ENCODE measurements at regions not wholly inside any gene's neighbourhood (a gene's known extent, or its start where the extent isn't known, plus 50 kb on each side); places are given as distances from the start of the nearest gene placed in this dataset.

- DNase-seq (ENCODE audit: low spot score): no peak
These were observed 51.6 kb upstream of the CHD6 start for GRCh38 chr20:41669708-41670263.

GRCh38 chr20:41668057-41668749 lies 50.0 kb upstream of the CHD6 start:
- DNase-seq (ENCODE audit: low spot score): no peak

All from cerebellar cortex (tissue), 1 donor.